ENCODE measurements at regions not wholly inside any gene's neighbourhood (a gene's known extent, or its start where the extent isn't known, plus 50 kb on each side); places are given as distances from the start of the nearest gene placed in this dataset.

DNA sequence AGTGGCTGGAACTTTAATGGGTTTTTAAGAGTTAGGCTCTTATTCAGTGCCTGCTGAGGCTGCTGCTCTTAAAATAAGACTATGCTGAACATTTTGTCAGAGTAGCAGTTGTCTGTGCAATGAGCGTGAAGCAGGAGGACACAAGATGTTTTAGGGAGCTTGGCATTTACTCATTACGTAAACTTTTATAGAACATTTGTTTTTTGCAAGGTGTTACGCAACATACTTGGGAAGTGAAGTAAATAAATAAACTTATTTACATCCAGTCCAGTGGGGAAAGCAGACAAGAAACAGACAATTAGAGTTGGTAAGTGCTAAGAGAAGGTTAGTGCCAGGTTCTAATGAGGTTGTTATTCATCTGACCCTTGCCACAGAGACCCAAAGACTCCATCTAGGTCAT, 226.0 kb downstream of the HINT1 start:
- TF ChIP-seq, protein P1, sequence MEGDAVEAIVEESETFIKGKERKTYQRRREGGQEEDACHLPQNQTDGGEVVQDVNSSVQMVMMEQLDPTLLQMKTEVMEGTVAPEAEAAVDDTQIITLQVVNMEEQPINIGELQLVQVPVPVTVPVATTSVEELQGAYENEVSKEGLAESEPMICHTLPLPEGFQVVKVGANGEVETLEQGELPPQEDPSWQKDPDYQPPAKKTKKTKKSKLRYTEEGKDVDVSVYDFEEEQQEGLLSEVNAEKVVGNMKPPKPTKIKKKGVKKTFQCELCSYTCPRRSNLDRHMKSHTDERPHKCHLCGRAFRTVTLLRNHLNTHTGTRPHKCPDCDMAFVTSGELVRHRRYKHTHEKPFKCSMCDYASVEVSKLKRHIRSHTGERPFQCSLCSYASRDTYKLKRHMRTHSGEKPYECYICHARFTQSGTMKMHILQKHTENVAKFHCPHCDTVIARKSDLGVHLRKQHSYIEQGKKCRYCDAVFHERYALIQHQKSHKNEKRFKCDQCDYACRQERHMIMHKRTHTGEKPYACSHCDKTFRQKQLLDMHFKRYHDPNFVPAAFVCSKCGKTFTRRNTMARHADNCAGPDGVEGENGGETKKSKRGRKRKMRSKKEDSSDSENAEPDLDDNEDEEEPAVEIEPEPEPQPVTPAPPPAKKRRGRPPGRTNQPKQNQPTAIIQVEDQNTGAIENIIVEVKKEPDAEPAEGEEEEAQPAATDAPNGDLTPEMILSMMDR (IDR thresholded peaks at IDR 0.05), result no peak
- TF ChIP-seq POLR2A (IDR thresholded peaks at IDR 0.05) (no peak), POLR2AphosphoS5 (IDR thresholded peaks at IDR 0.05) (no peak)
